Central memory CD4-positive, alpha-beta T cell (primary cell): ENCODE measurements at regions not wholly inside any gene's neighbourhood (a gene's known extent, or its start where the extent isn't known, plus 50 kb on each side); places are given as distances from the start of the nearest gene placed in this dataset.
"Not testable (repeated sequence)": the region's sequence is repeated elsewhere in the genome, so short reads cannot be mapped to it uniquely, and the experiment has no call there.

Experiments
- DNase-seq: peaks from one replicate; pipeline ENCODE4 v3.0.0; 2022

GRCh38 chrX:74179990-74180389 lies 124.0 kb upstream of the ZCCHC13 start:
- DNase-seq, result no peak

GRCh38 chrX:74179499-74179898 lies 124.5 kb upstream of the ZCCHC13 start:
- DNase-seq, result no peak

GRCh38 chrX:74179071-74179470 lies 124.9 kb upstream of the ZCCHC13 start:
- DNase-seq, result no peak

DNA sequence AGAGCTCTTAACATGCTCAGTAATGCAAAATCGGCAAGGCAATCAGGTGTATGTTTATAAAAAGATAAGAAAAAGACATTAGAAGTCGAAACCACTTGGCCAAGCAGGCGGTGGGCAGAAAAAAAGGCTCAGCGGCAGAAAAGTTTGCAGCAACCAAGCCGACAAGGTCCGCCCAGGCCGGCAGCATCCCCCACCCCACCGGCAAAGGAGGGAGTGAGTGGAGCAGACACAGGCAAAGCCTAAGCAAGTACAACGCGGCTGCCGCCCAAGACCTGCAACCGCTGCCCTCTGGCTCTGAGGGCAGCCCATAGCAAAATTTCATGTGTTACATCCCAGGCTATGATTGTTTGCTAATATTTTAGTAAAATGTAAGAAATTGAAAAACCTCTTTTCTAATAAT lies 125.4 kb upstream of the ZCCHC13 start:
- no peak for DNase-seq

DNA sequence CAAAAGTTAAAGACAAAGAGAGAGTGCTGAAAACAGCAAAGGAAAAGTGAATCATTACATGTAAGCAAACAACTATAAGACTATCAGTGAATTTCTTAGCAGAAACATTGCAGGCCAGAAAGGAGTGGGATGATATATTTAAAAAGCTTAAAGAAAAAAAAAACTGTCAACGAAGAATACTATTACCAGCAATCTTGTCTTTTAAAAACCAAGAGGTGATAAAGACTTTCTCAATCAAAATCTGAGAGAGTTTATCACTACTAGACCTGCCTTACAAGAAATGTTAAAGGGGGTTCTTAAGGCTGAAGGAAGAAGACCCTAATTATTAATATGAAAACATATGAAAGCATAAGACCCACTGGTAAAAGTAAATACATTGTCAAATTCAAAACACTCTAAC lies 132.5 kb upstream of the ZCCHC13 start:
- no peak for DNase-seq

DNA sequence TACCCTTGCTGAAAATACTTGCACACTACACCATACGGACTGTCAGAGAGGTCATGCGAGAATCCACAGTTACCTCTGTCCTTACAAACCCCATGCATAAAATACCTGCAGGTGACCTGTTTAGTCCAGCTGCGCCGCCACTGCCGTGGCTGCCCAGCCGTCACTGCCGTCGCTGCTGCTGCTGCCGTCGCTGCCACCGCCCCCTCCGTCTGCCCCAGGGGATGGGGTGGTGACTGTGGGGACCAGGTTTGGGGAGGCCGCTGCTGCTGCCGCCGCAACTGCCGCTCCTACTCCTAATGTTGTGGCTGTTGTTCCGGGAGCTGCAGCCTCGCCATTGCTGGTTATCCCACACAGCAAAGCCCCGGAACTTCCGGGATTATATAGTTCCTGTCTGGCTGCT lies 141.8 kb upstream of the ZCCHC13 start:
- DNase-seq, result no peak

GRCh38 chrX:74160816-74161215 lies 143.2 kb upstream of the ZCCHC13 start:
- DNase-seq, result no peak

DNA sequence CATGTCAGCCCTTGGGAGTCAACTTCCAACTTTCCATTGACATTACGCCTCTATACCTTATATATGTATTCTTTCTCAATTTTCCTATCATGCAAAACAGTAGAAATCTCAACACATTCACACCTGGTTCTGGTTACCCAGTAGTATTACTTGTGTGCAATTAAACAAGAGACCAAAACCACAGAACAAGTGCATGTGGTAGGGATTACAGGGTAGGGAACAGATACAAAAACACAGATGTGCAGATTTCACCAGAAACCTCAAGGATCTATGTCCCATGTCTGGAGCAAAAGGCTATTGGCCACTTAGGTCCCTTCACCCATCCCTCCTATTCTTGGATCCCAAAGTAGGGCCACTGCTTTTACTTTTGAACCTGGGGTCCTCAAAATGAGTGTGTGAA lies 143.6 kb upstream of the ZCCHC13 start:
- DNase-seq, result no peak

DNA sequence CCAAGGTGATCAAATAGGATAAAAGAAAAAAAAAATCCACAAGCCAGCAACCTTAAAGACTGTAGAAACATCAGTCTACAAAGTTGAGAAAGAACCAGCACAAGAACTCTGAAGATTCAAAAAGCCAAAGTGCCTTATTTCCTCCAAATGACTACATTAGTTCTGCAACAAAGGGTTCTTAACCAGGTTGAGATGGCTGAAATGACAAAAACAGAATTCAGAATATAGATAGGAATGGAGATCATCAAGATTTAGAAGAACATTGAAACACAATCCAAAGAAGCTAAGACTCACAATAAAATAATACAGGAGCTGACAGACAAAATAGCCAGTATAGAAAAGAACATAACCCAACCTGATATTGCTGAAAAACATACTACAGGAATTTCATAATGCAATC lies 156.5 kb upstream of the ZCCHC13 start:
- no peak for DNase-seq

- no peak for DNase-seq
Observed at GRCh38 chrX:74138943-74139342, 165.0 kb upstream of the ZCCHC13 start.

DNA sequence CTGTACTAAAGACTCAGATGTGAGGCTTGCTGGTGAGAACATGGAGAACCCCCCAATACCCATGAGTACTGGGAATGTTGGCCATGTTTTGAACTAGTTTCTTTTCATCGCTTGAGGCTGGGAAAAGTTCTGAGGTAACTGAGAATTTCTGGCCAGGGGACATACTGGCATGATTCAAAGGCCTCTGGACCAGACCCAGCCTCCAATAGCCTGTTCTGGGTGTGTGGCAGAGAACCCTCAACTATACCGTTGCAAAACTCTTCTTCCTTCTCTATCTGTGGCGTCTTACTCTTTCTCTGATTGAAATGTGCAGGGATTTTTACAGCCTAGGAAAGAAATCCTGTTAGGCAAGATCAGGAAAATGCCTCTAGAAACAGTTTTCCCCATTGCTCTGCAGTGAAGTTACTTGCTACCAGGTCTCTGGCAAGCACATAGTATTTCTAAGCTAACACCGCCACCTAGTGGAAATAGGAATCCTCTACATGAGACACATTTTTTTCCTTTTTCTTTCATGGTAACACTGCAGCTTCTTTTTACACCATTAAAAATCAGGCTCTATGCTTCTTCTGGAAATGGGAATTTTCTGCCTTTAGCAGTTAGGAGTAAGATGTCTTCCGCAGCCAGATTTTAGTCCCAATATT lies 170.7 kb upstream of the ZCCHC13 start:
- peak; percentile 51 for DNase-seq

- no peak for DNase-seq
Observed at GRCh38 chrX:74132280-74132679, 171.7 kb upstream of the ZCCHC13 start.

GRCh38 chrX:74119016-74119910 lies 184.7 kb upstream of the ZCCHC13 start:
- no peak for DNase-seq

DNA sequence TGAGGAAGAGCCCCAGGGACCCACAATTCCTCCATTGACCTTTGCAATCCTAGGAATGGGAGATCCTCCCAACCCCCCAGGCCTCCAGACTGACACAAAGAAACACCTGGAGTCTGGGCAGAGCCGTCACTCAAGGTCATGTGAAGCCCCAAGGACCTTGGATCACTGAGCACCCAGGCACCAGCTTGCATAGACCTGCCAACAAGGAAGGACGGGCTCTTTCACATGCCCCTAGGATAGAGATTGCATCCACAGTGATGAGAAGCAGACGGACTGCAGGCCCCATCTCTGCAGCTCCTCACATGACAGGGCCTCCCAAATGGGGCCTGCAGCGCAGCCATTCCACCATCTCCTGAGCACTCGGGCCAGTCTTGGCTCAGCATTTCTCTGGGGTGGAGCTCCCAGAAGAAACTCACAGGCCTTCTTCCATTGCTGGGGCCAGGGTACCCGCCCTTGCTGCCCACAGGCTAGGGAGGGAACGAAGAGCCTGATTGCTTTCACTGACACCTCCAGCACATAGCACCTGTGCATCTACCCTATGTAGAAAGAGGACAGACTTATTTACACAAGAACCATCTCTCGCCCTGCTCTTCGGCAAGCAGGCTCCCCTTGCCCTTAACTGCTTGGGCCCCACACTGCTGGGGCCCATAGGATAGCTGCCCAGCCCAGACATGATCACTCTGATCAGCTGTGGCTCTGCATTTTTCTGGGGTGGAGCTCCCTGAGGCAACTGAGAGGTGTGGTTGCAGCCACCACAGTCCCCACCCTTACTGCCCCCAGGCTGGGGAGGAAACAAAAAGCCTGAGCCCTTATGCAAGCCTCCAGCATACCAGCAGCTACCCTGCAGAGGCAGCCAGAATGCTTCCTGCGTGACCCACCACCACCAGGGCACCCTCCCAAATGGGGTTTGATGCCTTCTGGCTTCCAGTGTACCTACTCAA lies 185.7 kb upstream of the ZCCHC13 start:
- no peak for DNase-seq

DNA sequence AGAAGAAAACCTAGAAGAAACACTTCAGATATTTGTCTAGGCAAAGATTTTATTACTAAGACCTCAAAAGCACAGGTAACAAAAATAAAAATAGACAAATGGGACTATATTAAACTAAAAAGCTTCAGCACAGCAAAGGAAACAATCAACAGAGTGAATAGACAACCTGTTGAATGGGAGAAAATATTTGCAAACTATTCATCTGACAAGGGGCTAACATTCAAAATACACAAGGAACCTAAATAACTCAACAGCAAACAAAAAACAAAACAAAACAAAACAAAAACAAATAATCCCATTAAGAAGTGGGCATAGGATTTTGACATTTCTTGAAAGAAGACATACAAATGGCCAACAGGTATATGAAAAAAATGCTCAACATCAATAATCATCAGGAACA lies 192.7 kb upstream of the ZCCHC13 start:
- DNase-seq, result no peak

GRCh38 chrX:74107666-74108065 lies 196.3 kb upstream of the ZCCHC13 start:
- no peak for DNase-seq

GRCh38 chrX:74104356-74105015 lies 199.5 kb upstream of the ZCCHC13 start:
- DNase-seq, result no peak

DNA sequence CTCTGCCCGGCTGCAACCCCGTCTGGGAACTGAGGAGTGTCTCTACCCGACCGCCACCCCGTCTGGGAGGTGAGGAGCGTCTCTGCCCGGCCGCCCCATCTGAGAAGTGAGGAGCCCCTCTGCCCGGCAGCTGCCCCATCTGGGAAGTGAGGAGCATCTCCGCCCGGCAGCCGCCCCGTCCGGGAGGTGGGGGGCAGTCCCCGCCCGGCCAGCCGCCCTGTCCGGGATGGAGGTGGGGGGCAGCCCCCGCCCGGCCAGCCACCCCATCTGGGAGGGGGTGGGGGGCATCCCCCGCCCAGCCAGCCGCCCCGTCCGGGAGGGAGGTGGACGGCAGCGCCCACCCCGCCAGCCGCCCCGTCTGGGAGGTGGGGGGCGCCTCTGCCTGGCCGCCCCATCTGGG lies 205.6 kb upstream of the ZCCHC13 start:
- not testable (repeated sequence) for DNase-seq

DNA sequence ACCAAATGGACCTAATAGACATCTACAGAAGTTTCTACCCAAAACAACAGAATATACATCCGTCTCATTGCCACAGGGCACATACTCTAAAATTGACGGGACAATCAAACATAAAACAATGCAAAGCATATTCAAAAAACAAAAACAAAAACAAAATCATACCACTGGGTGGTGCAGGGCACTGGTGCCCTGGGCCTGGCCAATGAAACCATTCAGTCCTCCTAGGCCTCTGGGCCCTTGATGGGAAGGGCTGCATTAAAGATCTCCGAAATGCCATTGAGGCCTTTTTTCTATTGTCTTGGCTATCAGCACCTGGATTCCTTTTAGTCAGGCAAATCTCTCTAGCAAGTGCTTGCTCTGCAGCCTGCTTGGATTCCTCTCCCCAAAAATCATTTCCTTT lies 213.9 kb upstream of the ZCCHC13 start:
- DNase-seq, result no peak

DNA sequence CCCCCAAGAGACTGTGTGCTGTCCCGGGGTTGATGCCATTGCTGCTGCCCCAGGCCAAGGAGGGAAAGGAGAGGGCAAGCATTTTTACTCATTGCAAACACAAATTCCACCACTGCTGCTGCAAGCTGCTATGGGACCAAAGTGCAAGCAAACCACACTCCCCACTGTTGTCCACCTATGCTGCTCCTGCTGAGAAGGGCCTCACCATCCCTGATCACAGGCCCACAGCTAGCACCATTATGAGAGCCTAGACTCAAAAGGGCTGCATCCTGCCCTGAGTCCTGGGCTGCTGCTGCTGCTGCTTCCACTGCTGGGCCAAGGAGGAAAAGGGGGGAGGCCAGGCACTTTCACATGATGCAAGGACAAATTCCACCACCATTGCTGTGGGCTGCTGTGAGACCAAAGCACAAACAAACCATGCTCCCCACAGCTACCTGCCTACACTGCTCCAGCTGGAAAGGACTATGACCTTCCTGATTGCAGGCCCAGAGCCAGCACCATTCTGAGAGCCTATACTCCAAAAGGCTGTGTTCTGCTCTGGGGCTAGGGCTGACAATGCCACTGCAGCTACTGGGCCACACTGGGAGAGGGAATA lies 218.2 kb upstream of the ZCCHC13 start:
- no peak for DNase-seq

- DNase-seq, result no peak
Observed at GRCh38 chrX:74080165-74080564, 223.8 kb upstream of the ZCCHC13 start.

DNA sequence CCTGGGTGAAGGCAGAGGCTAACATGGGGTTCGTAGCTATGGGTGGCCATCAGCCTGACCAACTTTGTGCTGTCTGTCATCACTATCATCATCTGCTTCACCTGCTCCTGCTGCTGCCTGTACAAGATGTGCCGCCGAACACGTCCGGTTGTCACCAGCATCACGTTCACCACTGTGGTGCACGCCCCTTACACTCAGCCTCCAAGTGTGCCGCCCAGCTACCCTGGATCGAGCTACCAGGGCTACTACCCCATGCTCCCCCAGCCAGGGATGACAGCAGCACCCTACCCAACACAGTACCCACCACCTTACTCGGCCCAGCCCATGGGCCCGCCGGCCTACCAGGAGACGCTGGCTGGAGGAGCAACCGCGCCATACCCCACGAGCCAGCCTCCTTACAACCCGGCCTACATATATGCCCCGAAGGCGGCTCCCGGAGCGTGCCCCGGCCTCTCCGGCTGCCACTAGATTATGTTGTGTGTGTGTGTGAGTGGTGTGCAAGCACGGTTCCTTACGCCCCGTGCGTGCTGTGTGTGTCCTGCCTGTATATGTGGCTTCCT lies 213.4 kb upstream of the XIST start:
- no peak for DNase-seq
